Activated T-cell treated with anti-CD3 and anti-CD28 coated beads, Interleukin-2, amount 50 U/mL, for 24 hours (primary cell): ENCODE measurements at regions not wholly inside any gene's neighbourhood (a gene's known extent, or its start where the extent isn't known, plus 50 kb on each side); places are given as distances from the start of the nearest gene placed in this dataset.
"Not testable (repeated sequence)": the region's sequence is repeated elsewhere in the genome, so short reads cannot be mapped to it uniquely, and the experiment has no call there.

Experiments
- DNase-seq: peaks from one replicate; pipeline ENCODE4 v3.0.0-alpha.2; 2020
- H3K27ac Mint-ChIP-seq: 2 replicates; pipeline ENCODE4 v1.8.0; 2020; ENCODE audit warnings: mild to moderate bottlenecking, mixed read lengths
- H3K27me3 Mint-ChIP-seq: 2 replicates; pipeline ENCODE4 v1.8.0; 2020; ENCODE audit warnings: mixed read lengths
- H3K36me3 Mint-ChIP-seq: 2 replicates; pipeline ENCODE4 v1.8.0; 2020; ENCODE audit warnings: low read depth, mixed read lengths
- H3K4me1 Mint-ChIP-seq: 2 replicates; pipeline ENCODE4 v1.8.0; 2020; ENCODE audit warnings: low read depth, mixed read lengths
- H3K4me3 Mint-ChIP-seq: 2 replicates; pipeline ENCODE4 v1.8.0; 2020; ENCODE audit warnings: mild to moderate bottlenecking, moderate library complexity, mixed read lengths
- H3K9me3 Mint-ChIP-seq: 2 replicates; pipeline ENCODE4 v1.8.0; 2020; ENCODE audit warnings: mixed read lengths

DNA sequence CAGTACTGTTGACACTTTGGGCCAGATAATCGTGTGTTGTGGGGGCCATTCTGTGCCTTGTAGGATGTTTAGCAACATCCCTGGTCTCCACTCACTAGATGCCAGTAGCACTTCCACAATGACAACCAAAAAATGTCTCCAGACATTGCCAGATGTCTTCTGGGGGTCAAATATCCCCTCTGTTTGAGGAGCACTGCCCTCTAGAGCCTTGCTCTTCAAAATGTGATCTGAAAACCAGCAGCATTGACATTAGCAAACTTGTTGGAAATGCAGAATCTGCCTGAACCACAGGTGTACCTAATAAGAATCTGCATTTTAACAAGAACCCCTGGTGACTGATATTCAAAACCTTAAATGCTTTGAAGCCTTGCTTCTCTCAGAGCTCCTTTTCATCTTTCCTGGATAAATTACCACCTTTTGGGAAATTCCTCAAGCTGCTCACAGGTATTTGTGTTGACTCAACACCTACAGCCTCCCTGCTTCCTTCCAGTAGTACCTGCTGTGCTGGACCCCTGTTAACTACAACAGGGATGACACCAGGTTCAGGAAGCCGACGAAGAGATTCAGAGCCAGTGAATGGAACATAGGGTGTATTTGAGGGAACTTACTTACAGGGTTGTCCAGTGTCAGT, 459.0 kb upstream of the NR3C2 start:
- Mint-ChIP-seq H3K27ac (no peak overlapping the region), H3K4me1 (no peaks in the 10 kb centered on the region), H3K27me3 (no peaks in the 10 kb centered on the region), H3K4me3 (no peak overlapping the region), H3K9me3 (peaks cover 24% of the 10 kb centered on the region), H3K36me3 (no peaks in the 10 kb centered on the region)
- DNase-seq = no peak

DNA sequence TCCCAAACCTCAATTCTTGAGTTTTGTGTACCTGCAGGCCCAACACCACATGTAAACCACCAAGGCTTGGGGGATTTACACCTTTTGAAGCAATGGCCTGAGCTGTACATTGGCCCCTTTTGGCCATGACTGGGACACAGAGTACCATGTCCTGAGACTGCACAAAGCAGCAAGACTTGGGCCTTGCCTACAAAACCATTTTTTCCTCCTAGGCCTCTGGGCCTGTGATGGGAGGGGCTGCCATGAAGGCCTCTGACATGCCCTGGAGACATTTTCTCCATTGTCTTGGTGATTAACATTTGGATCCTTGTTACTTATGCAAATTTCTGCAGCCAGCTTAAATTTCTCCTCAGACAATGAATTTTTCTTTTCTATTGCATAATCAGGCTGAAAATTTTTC, 455.9 kb upstream of the NR3C2 start:
- H3K36me3 Mint-ChIP-seq, H3K4me1 Mint-ChIP-seq, DNase-seq, H3K27ac Mint-ChIP-seq, H3K4me3 Mint-ChIP-seq, H3K27me3 Mint-ChIP-seq: not testable (repeated sequence)
- H3K9me3 Mint-ChIP-seq = peaks cover 24% of the 10 kb centered on the region

DNA sequence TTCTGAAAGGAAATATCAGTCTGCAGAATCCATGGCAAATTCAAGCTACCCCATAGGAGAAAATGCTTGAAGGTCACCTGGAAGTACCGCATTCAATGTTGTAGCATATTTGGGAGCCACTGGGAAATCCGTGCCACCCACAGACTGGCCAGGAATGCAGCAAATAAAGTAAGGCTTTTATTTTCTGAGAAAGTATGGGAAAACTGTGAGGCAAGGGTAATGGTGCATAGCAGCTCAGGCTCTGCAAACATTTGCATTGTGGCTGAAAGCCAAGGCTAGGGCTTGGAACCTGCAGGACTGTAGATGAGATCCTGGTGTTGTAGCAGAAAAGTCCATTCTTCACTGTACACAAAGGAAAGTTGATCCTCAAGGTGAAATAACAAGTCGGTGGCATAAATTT, 450.9 kb upstream of the NR3C2 start:
- peaks cover 12% of the 10 kb centered on the region for H3K9me3 Mint-ChIP-seq
- no peak for DNase-seq
- no peaks in the 10 kb centered on the region for H3K4me1 Mint-ChIP-seq
- no peak overlapping the region for H3K27ac Mint-ChIP-seq
- no peaks in the 10 kb centered on the region for H3K27me3 Mint-ChIP-seq
- no peaks in the 10 kb centered on the region for H3K36me3 Mint-ChIP-seq
- H3K4me3 Mint-ChIP-seq = no peak overlapping the region

DNA sequence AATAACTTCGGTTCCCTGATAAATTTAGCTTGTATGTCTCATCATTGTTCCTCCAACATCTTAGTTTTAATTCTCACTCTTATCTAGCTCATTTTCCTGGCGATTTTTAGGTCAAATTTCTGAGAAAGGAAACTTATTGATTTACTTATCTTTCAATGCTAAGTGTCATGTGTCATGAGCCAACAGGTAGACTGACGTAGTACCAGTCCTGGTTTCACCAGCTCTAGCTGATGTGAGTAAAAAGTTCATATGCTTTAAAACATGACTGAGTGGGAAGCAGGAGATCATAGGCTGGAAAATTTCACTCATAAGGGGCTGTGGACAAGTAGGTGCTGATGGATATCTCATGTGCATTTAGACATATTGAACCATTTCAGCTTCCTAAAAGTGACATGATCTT, 441.7 kb upstream of the NR3C2 start:
- no peaks in the 10 kb centered on the region for H3K36me3 Mint-ChIP-seq
- peaks cover 6% of the 10 kb centered on the region for H3K27me3 Mint-ChIP-seq
- H3K9me3 Mint-ChIP-seq = no peaks in the 10 kb centered on the region
- DNase-seq = no peak
- H3K4me1 Mint-ChIP-seq = no peaks in the 10 kb centered on the region
- no peak overlapping the region for H3K27ac Mint-ChIP-seq
- H3K4me3 Mint-ChIP-seq = no peak overlapping the region

DNA sequence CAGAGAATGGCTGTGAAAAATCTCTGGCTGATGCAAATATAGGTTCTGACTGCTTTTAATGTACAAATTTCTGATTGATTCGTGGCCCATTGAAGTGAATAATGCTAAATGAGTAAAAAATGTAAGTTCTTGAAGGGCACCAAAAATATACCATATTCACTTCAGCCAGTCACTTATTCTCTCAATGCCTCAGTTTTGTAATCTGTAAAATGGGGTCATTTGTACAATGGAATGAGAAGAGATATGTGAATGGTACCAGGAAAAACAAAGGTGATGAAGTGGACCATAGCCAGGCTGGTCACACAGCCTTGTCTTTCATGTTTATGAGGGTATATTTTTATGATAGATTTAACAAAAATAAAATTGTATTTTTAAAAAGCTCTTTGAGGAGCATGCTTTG, 441.2 kb upstream of the NR3C2 start:
- H3K9me3 Mint-ChIP-seq = no peaks in the 10 kb centered on the region
- peaks cover 6% of the 10 kb centered on the region for H3K27me3 Mint-ChIP-seq
- H3K4me1 Mint-ChIP-seq = no peaks in the 10 kb centered on the region
- no peaks in the 10 kb centered on the region for H3K36me3 Mint-ChIP-seq
- no peak overlapping the region for H3K4me3 Mint-ChIP-seq
- no peak overlapping the region for H3K27ac Mint-ChIP-seq
- no peak for DNase-seq

DNA sequence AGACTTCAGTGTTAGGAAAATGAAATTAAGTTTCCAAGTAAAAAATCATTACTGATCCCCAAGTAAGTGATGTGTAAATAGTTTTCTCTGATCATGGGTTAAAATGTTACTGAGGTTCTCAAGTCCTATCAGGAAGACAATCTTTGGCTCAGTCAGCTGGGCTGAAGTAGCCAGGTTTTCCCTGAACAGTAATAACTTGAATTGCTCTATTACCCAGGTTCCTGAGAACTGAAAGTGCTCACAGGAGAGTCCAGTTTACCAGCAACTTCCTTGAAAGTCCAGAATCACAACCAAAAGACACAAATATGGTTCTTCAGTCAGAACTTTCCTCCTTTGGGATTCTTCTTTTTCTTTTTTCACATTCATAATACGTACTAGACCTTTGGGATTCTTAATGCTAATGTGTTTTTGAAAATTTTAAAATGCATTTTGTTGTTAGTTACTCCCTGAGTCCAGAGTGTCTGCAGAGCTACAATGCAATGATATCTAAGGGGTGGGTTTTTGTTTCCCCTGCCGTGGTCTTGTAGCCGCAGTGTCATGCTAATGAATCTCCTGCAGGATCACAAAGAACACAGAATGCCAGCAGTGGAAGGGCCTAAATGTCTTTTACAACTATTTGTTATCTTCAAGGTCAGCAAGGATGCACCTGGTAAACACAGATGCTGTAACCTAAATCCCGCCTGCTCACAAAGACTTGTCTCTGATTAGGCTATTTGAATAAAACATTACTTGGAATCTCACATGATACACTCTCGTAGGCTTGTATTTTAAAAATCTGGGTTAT, 439.8 kb upstream of the NR3C2 start:
- Mint-ChIP-seq H3K4me1 (no peaks in the 10 kb centered on the region), H3K27ac (no peak overlapping the region), H3K9me3 (no peaks in the 10 kb centered on the region), H3K27me3 (peaks cover 3% of the 10 kb centered on the region), H3K4me3 (no peak overlapping the region), H3K36me3 (no peaks in the 10 kb centered on the region)
- no peak for DNase-seq

DNA sequence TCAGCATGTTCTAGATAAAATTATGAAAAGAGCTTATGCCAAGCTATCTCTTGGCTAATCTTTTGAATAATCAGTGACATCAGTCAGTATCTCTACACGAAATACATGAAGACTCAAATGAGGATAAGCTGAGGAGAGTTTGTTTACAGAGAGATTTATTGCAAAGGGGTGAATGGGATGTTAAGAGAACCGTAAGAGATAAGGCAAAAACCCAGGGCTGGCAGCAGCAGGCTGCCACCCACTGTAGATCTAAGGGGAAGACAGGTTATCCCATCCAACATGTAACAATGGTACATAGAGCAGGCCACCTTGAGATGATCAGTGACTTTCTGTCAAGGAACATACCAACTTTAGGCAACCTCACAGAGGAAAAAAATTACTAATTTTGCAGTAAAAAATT, 432.1 kb upstream of the NR3C2 start:
- no peaks in the 10 kb centered on the region for H3K36me3 Mint-ChIP-seq
- no peak overlapping the region for H3K4me3 Mint-ChIP-seq
- H3K27me3 Mint-ChIP-seq = no peaks in the 10 kb centered on the region
- no peaks in the 10 kb centered on the region for H3K9me3 Mint-ChIP-seq
- H3K4me1 Mint-ChIP-seq = no peaks in the 10 kb centered on the region
- DNase-seq = no peak
- no peak overlapping the region for H3K27ac Mint-ChIP-seq

DNA sequence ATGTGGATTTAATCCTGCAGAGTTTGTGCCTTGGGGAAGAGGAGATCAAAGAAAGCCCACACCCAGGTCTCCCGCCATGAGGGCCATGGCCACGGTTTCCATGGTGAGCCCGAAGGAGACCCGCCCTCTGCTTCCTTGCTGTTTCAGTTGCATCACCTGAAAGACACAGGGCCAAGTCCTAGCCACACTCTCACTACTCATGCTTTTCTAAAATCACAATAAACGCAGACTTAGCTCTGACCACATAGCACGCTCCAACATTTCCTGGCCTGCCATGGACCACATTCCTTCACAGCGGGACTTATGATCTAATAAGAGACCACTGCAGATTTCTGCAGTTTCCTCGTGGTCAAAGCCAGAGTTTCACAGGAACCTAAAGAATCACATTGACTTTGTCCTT, 426.0 kb upstream of the NR3C2 start:
- no peaks in the 10 kb centered on the region for H3K27me3 Mint-ChIP-seq
- H3K36me3 Mint-ChIP-seq = no peaks in the 10 kb centered on the region
- no peak for DNase-seq
- no peaks in the 10 kb centered on the region for H3K9me3 Mint-ChIP-seq
- no peak overlapping the region for H3K4me3 Mint-ChIP-seq
- H3K4me1 Mint-ChIP-seq = no peaks in the 10 kb centered on the region
- no peak overlapping the region for H3K27ac Mint-ChIP-seq

DNA sequence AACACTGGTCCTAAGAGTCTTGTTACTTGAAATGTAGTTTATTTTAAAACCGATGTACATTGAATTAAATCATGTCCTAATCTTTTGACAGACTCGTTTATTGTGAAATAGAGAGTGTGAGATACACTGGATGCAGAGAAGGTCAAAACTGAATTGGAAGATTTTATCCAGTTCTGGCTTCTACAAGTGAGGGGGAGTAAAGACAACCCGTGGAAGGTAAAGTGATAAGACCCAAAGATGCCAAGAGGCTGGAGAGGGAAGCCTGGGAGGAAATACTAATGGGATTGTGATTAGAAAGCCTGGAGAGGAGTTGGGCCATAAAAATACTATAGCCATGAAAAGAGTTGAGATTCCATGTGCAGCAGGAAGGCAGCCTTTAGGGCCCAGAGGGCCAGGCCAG, 424.5 kb upstream of the NR3C2 start:
- Mint-ChIP-seq H3K27ac (no peak overlapping the region), H3K4me1 (no peaks in the 10 kb centered on the region), H3K36me3 (no peaks in the 10 kb centered on the region), H3K9me3 (no peaks in the 10 kb centered on the region), H3K27me3 (no peaks in the 10 kb centered on the region), H3K4me3 (no peak overlapping the region)
- DNase-seq = no peak

DNA sequence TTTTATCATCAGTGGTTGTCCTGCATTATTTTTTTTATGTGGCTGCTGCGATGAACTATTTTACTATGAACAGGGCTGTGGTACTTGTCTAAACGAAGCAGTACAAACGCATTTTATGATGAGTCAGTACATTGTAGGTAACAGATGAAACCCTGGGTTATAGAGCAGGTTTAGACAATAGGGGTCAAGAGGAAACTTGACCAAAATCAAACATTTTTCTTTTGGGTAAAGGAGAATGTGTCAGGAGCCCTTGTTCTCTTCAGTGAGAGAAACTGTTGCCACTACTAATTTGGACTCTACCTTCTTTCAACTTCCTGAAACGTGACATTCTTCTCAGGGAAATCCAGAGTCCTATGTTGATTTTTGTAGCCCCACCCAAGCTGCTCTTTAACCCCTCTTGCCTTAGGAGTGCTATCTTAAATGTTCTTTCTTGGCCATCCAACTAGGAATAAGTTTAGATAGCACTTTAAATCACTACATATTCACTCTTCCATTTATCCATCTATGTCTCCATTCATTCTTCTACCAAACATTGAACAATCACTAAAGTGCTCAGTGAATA, 415.8 kb upstream of the NR3C2 start:
- no peak overlapping the region for H3K27ac Mint-ChIP-seq
- no peak overlapping the region for H3K4me3 Mint-ChIP-seq
- no peak for DNase-seq
- H3K27me3 Mint-ChIP-seq = no peaks in the 10 kb centered on the region
- H3K36me3 Mint-ChIP-seq = no peaks in the 10 kb centered on the region
- no peaks in the 10 kb centered on the region for H3K4me1 Mint-ChIP-seq
- peaks cover 18% of the 10 kb centered on the region for H3K9me3 Mint-ChIP-seq

DNA sequence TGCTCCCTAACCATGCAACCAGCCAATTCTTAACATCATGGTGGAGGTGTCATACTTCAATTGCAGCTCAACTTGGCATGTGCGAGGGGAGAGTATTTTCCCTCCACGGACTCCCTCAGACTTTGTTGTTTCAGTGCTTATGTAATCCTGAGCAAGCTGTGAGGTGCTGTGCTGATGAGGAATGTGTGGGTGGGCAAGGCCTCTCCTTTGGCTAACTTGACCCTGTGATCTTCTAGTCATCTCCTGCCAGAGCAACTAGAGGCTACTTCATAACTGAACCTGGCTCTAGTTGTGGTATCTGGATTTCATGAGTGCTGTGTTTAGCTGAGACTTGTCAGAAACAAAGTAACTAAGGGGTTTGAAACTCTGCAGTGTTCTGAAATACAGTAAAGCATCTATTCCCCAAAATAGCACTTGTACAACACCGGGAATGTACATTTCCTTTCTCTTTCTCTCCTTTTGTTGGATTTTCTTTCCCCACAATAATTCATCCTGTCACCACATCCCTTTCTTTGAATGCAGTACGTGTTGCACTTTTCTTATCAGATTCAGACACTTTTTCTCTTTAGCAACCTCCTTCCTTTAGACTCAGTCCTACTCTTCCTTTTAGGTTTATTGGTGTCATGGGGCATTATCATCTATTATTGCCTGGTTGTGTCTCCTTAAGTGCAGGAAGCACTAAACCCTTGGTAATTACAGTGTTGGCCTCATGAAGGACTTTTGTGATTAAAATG, 415.2 kb upstream of the NR3C2 start:
- DNase-seq = no peak
- Mint-ChIP-seq H3K27me3 (no peaks in the 10 kb centered on the region), H3K36me3 (no peaks in the 10 kb centered on the region), H3K4me1 (no peaks in the 10 kb centered on the region), H3K4me3 (no peak overlapping the region), H3K9me3 (peaks cover 18% of the 10 kb centered on the region), H3K27ac (no peak overlapping the region)

DNA sequence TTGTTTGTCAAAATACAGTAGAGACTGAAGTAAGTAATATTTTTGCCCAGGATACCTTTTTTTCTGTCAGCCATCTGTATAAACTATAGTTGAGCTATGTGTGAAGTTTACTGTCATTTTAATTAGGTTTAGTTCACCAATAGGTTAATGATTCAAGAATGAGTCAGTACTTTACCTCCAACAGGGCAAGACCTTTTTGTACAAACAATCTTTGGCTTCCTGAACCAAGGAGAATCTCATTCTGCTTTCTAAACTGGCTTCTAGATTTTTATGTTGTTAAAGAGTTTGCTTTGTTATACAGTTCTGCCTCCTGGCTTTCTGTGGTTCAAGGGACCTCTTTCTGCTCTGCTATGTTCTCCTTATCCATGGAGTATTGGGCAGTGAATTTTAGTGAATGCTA, 412.0 kb upstream of the NR3C2 start:
- Mint-ChIP-seq H3K36me3 (no peaks in the 10 kb centered on the region), H3K4me3 (no peak overlapping the region), H3K27me3 (no peaks in the 10 kb centered on the region), H3K9me3 (peaks cover 18% of the 10 kb centered on the region), H3K27ac (no peak overlapping the region), H3K4me1 (no peaks in the 10 kb centered on the region)
- no peak for DNase-seq

DNA sequence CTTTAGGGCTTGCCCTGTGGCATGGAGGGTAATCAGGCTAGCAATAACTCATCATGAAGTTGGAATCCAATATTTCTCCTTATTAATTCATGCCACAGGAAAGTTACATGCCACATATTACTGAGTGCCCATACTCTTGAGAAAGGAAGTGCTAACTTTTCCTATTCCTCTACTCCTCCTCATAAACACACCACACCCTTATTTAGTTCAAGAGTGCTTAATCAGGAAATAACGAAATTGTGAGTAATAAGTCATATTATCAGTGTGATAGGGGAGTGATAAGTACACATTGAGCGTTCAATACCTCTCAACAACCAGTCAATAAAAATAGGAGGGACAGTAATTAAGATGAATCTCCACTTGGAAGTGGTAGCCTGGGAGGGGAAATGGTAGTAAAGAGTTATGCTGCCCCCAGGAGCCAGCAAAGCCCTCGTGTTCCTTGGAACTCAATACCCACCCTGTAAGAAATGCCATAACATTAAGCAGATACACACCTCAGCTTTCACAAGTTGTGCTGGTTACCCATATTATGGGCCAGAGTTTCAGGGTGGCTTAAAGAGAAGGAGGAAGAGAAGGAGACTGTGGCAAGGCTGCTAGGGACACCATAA, 410.0 kb upstream of the NR3C2 start:
- H3K4me1 Mint-ChIP-seq = no peaks in the 10 kb centered on the region
- H3K27me3 Mint-ChIP-seq = no peaks in the 10 kb centered on the region
- no peak overlapping the region for H3K4me3 Mint-ChIP-seq
- H3K9me3 Mint-ChIP-seq = peaks cover 18% of the 10 kb centered on the region
- no peaks in the 10 kb centered on the region for H3K36me3 Mint-ChIP-seq
- no peak for DNase-seq
- no peak overlapping the region for H3K27ac Mint-ChIP-seq

DNA sequence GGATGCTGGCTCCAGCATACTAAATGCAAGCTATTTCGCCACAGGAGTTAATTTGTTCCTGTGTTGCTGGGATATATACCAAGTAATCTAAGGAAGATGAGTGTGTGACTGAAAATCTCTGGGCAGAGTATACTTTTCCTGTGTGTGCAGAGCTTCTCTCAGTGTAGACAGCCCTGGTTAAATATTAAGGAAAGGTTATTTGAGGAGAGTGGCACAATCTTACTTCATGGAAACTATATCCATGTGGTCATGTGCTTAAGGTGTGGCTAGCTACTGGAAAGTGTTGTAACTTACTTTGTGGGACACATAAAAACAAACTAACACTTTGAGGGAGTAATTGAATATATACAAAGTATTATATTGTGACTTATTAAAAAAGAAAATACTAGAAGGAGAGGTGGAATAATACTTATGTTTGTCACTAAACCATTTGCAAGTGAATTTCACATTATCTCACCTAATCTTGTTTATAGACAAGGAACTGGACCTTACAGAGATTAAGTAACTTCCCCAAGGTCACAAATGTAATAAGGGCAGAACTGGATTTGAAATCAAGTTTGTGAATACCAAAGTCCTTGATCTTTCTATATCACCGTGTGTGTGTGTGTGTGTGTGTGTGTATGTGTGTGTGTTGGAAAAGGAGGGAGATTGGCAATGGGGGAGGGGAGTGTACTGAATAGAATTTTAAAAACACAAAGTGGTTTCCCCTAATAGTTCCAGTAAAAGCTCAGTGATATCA, 408.2 kb upstream of the NR3C2 start:
- DNase-seq = no peak
- Mint-ChIP-seq H3K27ac (no peak overlapping the region), H3K4me3 (no peak overlapping the region), H3K36me3 (no peaks in the 10 kb centered on the region), H3K9me3 (peaks cover 9% of the 10 kb centered on the region), H3K4me1 (no peaks in the 10 kb centered on the region), H3K27me3 (no peaks in the 10 kb centered on the region)
